Keratinocyte (primary cell): ENCODE measurements at regions not wholly inside any gene's neighbourhood (a gene's known extent, or its start where the extent isn't known, plus 50 kb on each side); places are given as distances from the start of the nearest gene placed in this dataset.
A peak's percentile ranks its signal among the peaks of the same experiment; 100 is the strongest.

Experiments used
- DNase-seq: peaks from one replicate; pipeline ENCODE4 v3.0.0-alpha.2; 2011; ENCODE audit warnings: low read depth, missing footprints, low spot score
- FAIRE-seq: peaks from 2 replicates; lab custom pipeline; 2011; peaks lifted over from hg19 to GRCh38; lab: Jason Lieb, UNC
- H2AFZ ChIP-seq: 2 replicates; pipeline ENCODE4 v1.6.0; 2012; ENCODE audit warnings: low read length, control low read depth, inconsistent platforms; ENCODE audit not compliant: control insufficient read depth
- H3K27ac ChIP-seq: 2 replicates; pipeline ENCODE4 v1.5.1; 2011; ENCODE audit warnings: low read length; ENCODE audit not compliant: control insufficient read depth, insufficient read depth
- H3K27me3 ChIP-seq: 3 replicates; pipeline ENCODE4 v1.6.0; 2011; ENCODE audit warnings: low read length; ENCODE audit not compliant: control insufficient read depth, insufficient read depth; ENCODE audit errors: extremely low read depth
- H3K36me3 ChIP-seq, 2 experiments: 2 replicates in 1 of 2; 3 replicates in 1 of 2; pipeline ENCODE4 v1.5.1; 2011; ENCODE audit warnings: low read length in 2 of 2, mild to moderate bottlenecking in 1 of 2; ENCODE audit not compliant: control insufficient read depth in 2 of 2, insufficient read depth in 2 of 2; ENCODE audit errors: extremely low read depth in 1 of 2
- H3K4me1 ChIP-seq: 3 replicates; pipeline ENCODE4 v1.5.1; 2011; ENCODE audit warnings: low read length; ENCODE audit not compliant: control insufficient read depth, insufficient read depth; ENCODE audit errors: extremely low read depth
- H3K4me2 ChIP-seq: 3 replicates; pipeline ENCODE4 v1.6.0; 2011; ENCODE audit warnings: low read depth, low read length; ENCODE audit not compliant: control insufficient read depth, insufficient read depth; ENCODE audit errors: extremely low read depth
- H3K4me3 ChIP-seq, 3 experiments: fragments of 200-600 bp in 1 of 3; sonication (generic) in 1 of 3; 2 replicates in 2 of 3; 3 replicates in 1 of 3; pipeline ENCODE4 v1.5.1; 2011 to 2016; ENCODE audit warnings: low read length in 3 of 3, mild to moderate bottlenecking in 3 of 3, control low read depth in 2 of 3, inconsistent platforms in 1 of 3, low read depth in 1 of 3, mixed read lengths in 1 of 3, mixed run types in 1 of 3, moderate library complexity in 1 of 3; ENCODE audit not compliant: control insufficient read depth in 2 of 3, insufficient read depth in 2 of 3; ENCODE audit errors: extremely low read depth in 1 of 3
- H3K79me2 ChIP-seq: 2 replicates; pipeline ENCODE4 v1.6.0; 2012; ENCODE audit warnings: low read length; ENCODE audit not compliant: control insufficient read depth, insufficient read depth
- H3K9ac ChIP-seq: 3 replicates; pipeline ENCODE4 v1.6.0; 2011; ENCODE audit warnings: low read length; ENCODE audit not compliant: control insufficient read depth, insufficient read depth; ENCODE audit errors: extremely low read depth
- H3K9me1 ChIP-seq: 3 replicates; pipeline ENCODE4 v1.6.0; 2011; ENCODE audit warnings: low read length; ENCODE audit not compliant: control insufficient read depth, insufficient read depth; ENCODE audit errors: extremely low read depth
- H3K9me3 ChIP-seq: 2 replicates; pipeline ENCODE4 v1.5.1; 2012; ENCODE audit warnings: low read depth, low read length; ENCODE audit not compliant: control insufficient read depth
- H4K20me1 ChIP-seq: 3 replicates; pipeline ENCODE4 v1.6.0; 2011; ENCODE audit warnings: low read length; ENCODE audit not compliant: control insufficient read depth, insufficient read depth; ENCODE audit errors: extremely low read depth
- CTCF ChIP-seq, 3 experiments: IDR thresholded peaks in 1 of 3; conservative IDR thresholded peaks in 1 of 3; optimal IDR thresholded peaks in 1 of 3; 2 replicates in 2 of 3; 3 replicates in 1 of 3; pipeline versions ENCODE3 to v1.5.1; 2011; ENCODE audit warnings: low read length in 3 of 3, mild to moderate bottlenecking in 3 of 3, moderate library complexity in 2 of 3, control low read depth in 1 of 3, inconsistent platforms in 1 of 3; ENCODE audit not compliant: insufficient read depth in 2 of 3; ENCODE audit errors: extremely low read depth in 1 of 3
- EZH2 ChIP-seq: IDR thresholded peaks from one replicate; pipeline ENCODE4 v1.6.1; 2012; ENCODE audit warnings: inconsistent platforms, mild to moderate bottlenecking, low read length, moderate library complexity
- dilution Hi-C: fragments of 300-500 bp; cut with MboI; formaldehyde crosslinking; loops from one replicate; pipeline ENCODE4 v1.7.0; 2020; ENCODE audit warnings: low sequenced_read_pairs; ENCODE audit not compliant: extremely low pct_ligation_motif_present

GRCh38 chr18:76605341-76605929, 110.4 kb upstream of the ZNF516 start:
- H3K27ac ChIP-seq: no peak overlapping the region
- H3K9me3 ChIP-seq: no peaks in the 10 kb centered on the region
- DNase-seq: no peak
- H3K36me3 ChIP-seq: no peaks in the 10 kb centered on the region
- H3K79me2 ChIP-seq: no peaks in the 10 kb centered on the region
- H3K27me3 ChIP-seq: no peaks in the 10 kb centered on the region
- dilution Hi-C loops: no loop called here
- no peaks in the 10 kb centered on the region for H3K9me1 ChIP-seq
- no peaks in the 10 kb centered on the region for H4K20me1 ChIP-seq
- H3K4me2 ChIP-seq: no peak overlapping the region
- H3K9ac ChIP-seq: no peak overlapping the region
- no peak for FAIRE-seq
- H3K4me3 ChIP-seq: no peak overlapping the region
- no peak for TF ChIP-seq EZH2
- TF ChIP-seq CTCF (optimal IDR thresholded peaks at IDR 0.05 in 1 of 3, IDR thresholded peaks at IDR 0.05 in 1 of 3, conservative IDR thresholded peaks at IDR 0.05 in 1 of 3; ENCODE audit: extremely low read depth in 1 of 3, insufficient read depth in 2 of 3, low read length in 3 of 3): no peak
- H3K4me1 ChIP-seq: peaks cover 6% of the 10 kb centered on the region
- no peak overlapping the region for H2AFZ ChIP-seq

DNA sequence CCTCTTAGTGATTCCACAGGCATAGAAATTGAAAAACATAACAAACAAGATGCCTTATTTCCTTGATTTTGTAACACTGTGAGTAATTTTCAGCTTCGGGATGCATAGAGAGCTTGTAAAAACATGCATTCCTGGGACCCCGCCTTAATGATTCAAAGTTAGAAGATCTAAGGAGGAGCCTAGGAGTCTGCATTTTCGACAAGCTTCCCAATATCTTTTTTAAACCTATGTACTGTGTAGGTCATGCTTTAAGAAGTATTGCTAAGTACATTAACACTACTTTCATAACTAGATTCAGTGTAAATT, 109.8 kb upstream of the ZNF516 start:
- Histone ChIP-seq H3K27ac (no peak overlapping the region), H2AFZ (no peak overlapping the region), H3K9me3 (no peaks in the 10 kb centered on the region), H3K36me3 (no peaks in the 10 kb centered on the region), H3K4me3 (no peak overlapping the region), H3K4me2 (peak overlapping the region; percentile 24), H3K27me3 (no peaks in the 10 kb centered on the region), H3K79me2 (no peaks in the 10 kb centered on the region), H4K20me1 (no peaks in the 10 kb centered on the region), H3K9me1 (no peaks in the 10 kb centered on the region), H3K4me1 (peaks cover 5% of the 10 kb centered on the region), H3K9ac (no peak overlapping the region)
- no peak for DNase-seq
- TF ChIP-seq EZH2: no peak
- no peak for TF ChIP-seq CTCF (optimal IDR thresholded peaks at IDR 0.05 in 1 of 3, IDR thresholded peaks at IDR 0.05 in 1 of 3, conservative IDR thresholded peaks at IDR 0.05 in 1 of 3; ENCODE audit: extremely low read depth in 1 of 3, insufficient read depth in 2 of 3, low read length in 3 of 3)
- dilution Hi-C loops: no loop called here
- no peak for FAIRE-seq
